ENCODE measurements at regions not wholly inside any gene's neighbourhood (a gene's known extent, or its start where the extent isn't known, plus 50 kb on each side); places are given as distances from the start of the nearest gene placed in this dataset.

GRCh38 chr14:98321841-98322240 is 950.2 kb downstream of the BCL11B start:
- POLR2A ChIA-PET, result no interaction called here
- no peak overlapping the region for H3K27ac ChIP-seq (ENCODE audit: extremely low read depth, low read depth, low read length)
- no peaks in the 10 kb centered on the region; the same call in 1 of the 2 replicates for H3K9me3 ChIP-seq (ENCODE audit: control insufficient read depth, insufficient read depth, low read depth, low read length)
- CTCF ChIA-PET, result no interaction called here
- no peak overlapping the region for H3K4me3 ChIP-seq (ENCODE audit: low read depth, low read length)
- no peaks in the 10 kb centered on the region for H3K4me1 ChIP-seq (ENCODE audit: control insufficient read depth, insufficient read depth, low read length)
- no peaks in the 10 kb centered on the region for H3K36me3 ChIP-seq (ENCODE audit: control insufficient read depth in 2 of 2, insufficient read depth in 1 of 2, low read length in 2 of 2)
- TF ChIP-seq PRDM1 (tag by site-specific recombination; IDR thresholded peaks at IDR 0.05), result no peak
- TF ChIP-seq ZNF510 (tag by site-specific recombination; IDR thresholded peaks at IDR 0.05; ENCODE audit: insufficient replicate concordance), result no peak
- no peak for TF ChIP-seq ZNF202 (tag by site-specific recombination; IDR thresholded peaks at IDR 0.05; ENCODE audit: borderline replicate concordance)
- TF ChIP-seq PBX3 (CRISPR knock-in tag; IDR thresholded peaks at IDR 0.05), result no peak
- no peak for TF ChIP-seq ZNF23 (tag by site-specific recombination; IDR thresholded peaks at IDR 0.05; ENCODE audit: borderline replicate concordance)
- TF ChIP-seq ZNF140 (tag by site-specific recombination; IDR thresholded peaks at IDR 0.05), result no peak
- no peak for TF ChIP-seq ZNF513 (tag by site-specific recombination; IDR thresholded peaks at IDR 0.05)
- TF ChIP-seq KLF9 (tag by site-specific recombination; IDR thresholded peaks at IDR 0.05; ENCODE audit: low read depth), result no peak
- no peak for TF ChIP-seq PRDM2 (tag by site-specific recombination; IDR thresholded peaks at IDR 0.05; ENCODE audit: borderline replicate concordance)
- TF ChIP-seq ZBTB6 (tag by site-specific recombination; IDR thresholded peaks at IDR 0.05), result no peak
- no peak for TF ChIP-seq KLF16 (tag by site-specific recombination; IDR thresholded peaks at IDR 0.05)
- no peak for TF ChIP-seq ZNF426 (tag by site-specific recombination; IDR thresholded peaks at IDR 0.05)
- no peak for TF ChIP-seq ZBTB7A (tag by site-specific recombination; IDR thresholded peaks at IDR 0.05; ENCODE audit: low read depth)
- TF ChIP-seq ZNF48 (tag by site-specific recombination; IDR thresholded peaks at IDR 0.05), result no peak
- TF ChIP-seq ZNF169 (tag by site-specific recombination; IDR thresholded peaks at IDR 0.05), result no peak
- no peak for TF ChIP-seq HOXC10 (CRISPR knock-in tag; IDR thresholded peaks at IDR 0.05)
- no peak for TF ChIP-seq KLF1 (tag by site-specific recombination; IDR thresholded peaks at IDR 0.05)
